GM19351 (cell line): ENCODE measurements at regions not wholly inside any gene's neighbourhood (a gene's known extent, or its start where the extent isn't known, plus 50 kb on each side); places are given as distances from the start of the nearest gene placed in this dataset.

Source experiments
- ATAC-seq: cut with Tn5 transposase; IDR thresholded peaks from one replicate; pipeline ENCODE4 v1.9.1; 2021; ENCODE audit warnings: mild to moderate bottlenecking, moderate library complexity; ENCODE audit not compliant: unreplicated experiment

GRCh38 chr2:16008331-16008850 lies 68.0 kb downstream of the MYCN start:
- ATAC-seq = no peak

GRCh38 chr2:16007167-16007934 lies 67.0 kb downstream of the MYCN start:
- no peak for ATAC-seq

DNA sequence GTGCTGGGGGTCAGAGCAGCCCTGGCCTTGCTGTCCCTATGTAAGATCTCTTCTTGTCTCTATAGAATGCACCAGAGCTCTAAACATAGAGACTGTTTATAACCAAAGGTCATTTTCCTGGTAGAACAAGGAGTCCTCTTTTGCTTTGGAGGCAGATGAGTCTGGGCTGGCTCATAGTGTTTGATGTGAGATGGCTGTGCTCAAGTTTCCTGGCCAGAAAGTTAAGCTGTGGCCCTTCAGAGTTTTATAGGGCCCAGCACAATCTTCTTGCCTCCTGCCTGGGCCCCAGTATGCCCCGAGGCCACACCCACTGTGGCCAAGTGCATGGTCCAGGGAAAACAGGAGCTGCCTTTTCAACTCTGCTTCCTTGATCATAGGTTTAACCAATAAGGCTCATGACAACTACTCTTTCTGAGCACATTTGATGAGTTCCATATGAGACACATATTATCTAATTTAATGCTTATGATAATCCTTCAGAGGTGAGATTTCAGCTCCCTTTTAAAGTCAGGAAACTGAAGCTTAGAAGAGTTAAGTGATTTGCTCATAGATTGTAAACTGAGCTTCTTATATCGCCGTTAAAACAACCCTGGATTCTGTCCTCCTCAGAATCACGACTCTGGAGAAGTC lies 66.3 kb downstream of the MYCN start:
- ATAC-seq = no peak

- ATAC-seq = no peak
Measured at GRCh38 chr2:16005816-16006536, 65.6 kb downstream of the MYCN start.

GRCh38 chr2:16005389-16005788 lies 65.0 kb downstream of the MYCN start:
- ATAC-seq = no peak

GRCh38 chr2:16003809-16004208 lies 63.5 kb downstream of the MYCN start:
- no peak for ATAC-seq

GRCh38 chr2:16003152-16003551 lies 62.8 kb downstream of the MYCN start:
- no peak for ATAC-seq

- ATAC-seq = no peak
Measured at GRCh38 chr2:16002575-16002974, 62.2 kb downstream of the MYCN start.

DNA sequence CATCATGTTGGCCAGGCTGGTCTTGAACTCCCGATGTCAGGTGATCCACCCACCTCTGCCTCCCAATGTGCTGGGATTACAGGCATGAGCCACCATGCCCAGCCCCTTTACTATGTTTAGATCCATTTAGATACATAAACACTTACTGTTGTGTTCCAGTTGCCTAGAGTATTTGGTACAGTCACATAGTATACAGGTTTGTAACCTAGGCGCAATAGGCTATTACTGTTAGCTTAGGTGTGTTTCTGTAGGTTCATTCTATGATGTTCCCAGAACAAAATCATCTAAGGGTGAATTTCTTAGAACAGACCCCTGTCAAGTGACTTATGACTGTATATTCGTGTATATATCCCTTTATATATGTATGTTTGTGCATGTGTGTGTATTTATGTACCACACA lies 61.8 kb downstream of the MYCN start:
- no peak for ATAC-seq

- ATAC-seq = no peak
Measured at GRCh38 chr2:16000642-16001041, 60.3 kb downstream of the MYCN start.

DNA sequence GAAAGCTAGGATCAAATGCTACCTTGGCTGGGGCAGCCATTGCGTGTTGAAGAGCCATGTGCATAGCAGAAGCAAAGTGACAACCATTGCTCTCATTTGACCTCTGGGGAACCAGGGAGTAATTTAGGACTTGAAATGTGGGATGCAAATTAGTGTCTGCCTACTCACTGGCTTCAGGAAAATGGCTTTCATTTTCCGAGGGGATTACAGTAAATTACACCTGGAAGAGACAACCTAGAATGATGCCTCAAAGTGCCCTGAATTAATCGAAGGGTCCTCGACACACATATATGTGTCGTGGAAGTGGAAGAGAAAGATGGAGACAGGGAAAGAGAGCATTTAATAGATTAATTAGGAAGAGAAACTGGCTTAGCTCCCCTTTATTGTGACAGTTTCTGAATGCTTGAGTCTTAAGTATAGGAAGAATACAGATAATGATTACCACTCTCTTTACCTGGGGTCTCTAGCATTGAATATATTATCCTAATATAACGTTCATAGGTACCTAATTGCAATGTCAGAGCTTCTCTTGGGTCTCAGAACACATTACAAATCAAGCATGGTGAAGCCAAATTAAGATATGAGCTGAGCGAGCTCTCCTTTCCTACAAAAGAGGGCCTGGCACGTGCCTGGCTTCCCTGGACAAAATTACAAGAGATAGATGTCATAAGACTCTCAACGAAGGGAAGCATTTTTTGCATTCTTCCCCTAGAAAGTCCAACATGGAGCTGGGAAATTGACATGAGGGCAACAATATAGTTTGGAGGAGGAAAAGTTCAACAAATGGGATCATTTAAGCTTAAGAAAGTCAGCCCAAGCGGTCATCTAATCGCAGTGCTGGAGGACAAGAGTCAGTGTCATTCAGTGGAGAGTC lies 59.5 kb downstream of the MYCN start:
- ATAC-seq = no peak

DNA sequence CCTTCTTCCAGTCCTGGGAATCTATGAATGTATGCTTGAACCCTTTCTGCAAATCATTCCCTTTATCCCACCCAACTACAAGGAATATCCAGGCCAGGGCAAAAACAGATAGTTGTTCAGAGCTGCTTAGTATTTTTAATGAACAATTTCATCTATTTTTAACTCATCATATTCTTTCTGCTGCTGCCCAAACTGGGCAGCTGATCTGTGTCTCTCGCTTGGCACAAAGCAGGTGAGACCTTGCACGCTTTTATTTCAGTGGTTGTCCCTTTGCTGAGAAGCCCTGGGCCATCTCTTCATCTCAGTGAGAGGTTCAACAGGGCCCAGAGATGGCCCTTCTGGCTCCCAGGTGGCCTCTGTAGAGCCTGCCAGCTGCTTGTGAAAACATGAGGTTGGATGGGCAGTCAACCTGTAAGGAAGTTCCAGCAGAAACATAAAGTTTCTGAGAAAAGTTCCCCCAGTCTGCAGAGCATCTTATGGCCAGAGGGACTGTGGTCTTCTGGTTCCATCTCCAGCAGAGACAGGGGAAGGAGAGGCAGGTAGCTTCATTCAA lies 57.5 kb downstream of the MYCN start:
- no peak for ATAC-seq

GRCh38 chr2:15996536-15997423 lies 56.4 kb downstream of the MYCN start:
- no peak for ATAC-seq
